ENCODE measurements at regions not wholly inside any gene's neighbourhood (a gene's known extent, or its start where the extent isn't known, plus 50 kb on each side); places are given as distances from the start of the nearest gene placed in this dataset.
"Not testable (repeated sequence)": the region's sequence is repeated elsewhere in the genome, so short reads cannot be mapped to it uniquely, and the experiment has no call there.

GRCh38 chr18:55900380-55900779 is 312.4 kb upstream of the TCF4 start:
- Histone ChIP-seq H3K9ac (ENCODE audit: low read length) (no peak overlapping the region), H3K36me3 (ENCODE audit: control insufficient read depth, low read depth, low read length) (no peaks in the 10 kb centered on the region), H3K27ac (ENCODE audit: low read length) (no peak overlapping the region), H3K27me3 (ENCODE audit: control insufficient read depth, insufficient read depth, low read length) (no peaks in the 10 kb centered on the region), H3K4me3 (ENCODE audit: low read length) (no peak overlapping the region), H3K9me3 (ENCODE audit: control insufficient read depth, low read depth, low read length) (no peaks in the 10 kb centered on the region), H3K4me1 (ENCODE audit: control insufficient read depth, low read depth, low read length) (no peaks in the 10 kb centered on the region)

GRCh38 chr18:55897091-55897689 is 309.2 kb upstream of the TCF4 start:
- H3K36me3 ChIP-seq (ENCODE audit: control insufficient read depth, low read depth, low read length), result no peaks in the 10 kb centered on the region
- no peak overlapping the region for H3K9ac ChIP-seq (ENCODE audit: low read length)
- H3K27ac ChIP-seq (ENCODE audit: low read length), result no peak overlapping the region
- H3K4me1 ChIP-seq (ENCODE audit: control insufficient read depth, low read depth, low read length), result peaks cover 15% of the 10 kb centered on the region
- H3K4me3 ChIP-seq (ENCODE audit: low read length), result no peak overlapping the region
- H3K27me3 ChIP-seq (ENCODE audit: control insufficient read depth, insufficient read depth, low read length), result no peaks in the 10 kb centered on the region
- no peaks in the 10 kb centered on the region for H3K9me3 ChIP-seq (ENCODE audit: control insufficient read depth, low read depth, low read length)

- no peaks in the 10 kb centered on the region for H3K9me3 ChIP-seq (ENCODE audit: control insufficient read depth, low read depth, low read length)
- H3K36me3 ChIP-seq (ENCODE audit: control insufficient read depth, low read depth, low read length), result no peaks in the 10 kb centered on the region
- peak overlapping the region; percentile 55 for H3K4me3 ChIP-seq (ENCODE audit: low read length)
- H3K27ac ChIP-seq (ENCODE audit: low read length), result no peak overlapping the region
- no peaks in the 10 kb centered on the region for H3K27me3 ChIP-seq (ENCODE audit: control insufficient read depth, insufficient read depth, low read length)
- peaks cover 15% of the 10 kb centered on the region for H3K4me1 ChIP-seq (ENCODE audit: control insufficient read depth, low read depth, low read length)
- H3K9ac ChIP-seq (ENCODE audit: low read length), result no peak overlapping the region
Observed at GRCh38 chr18:55893948-55894347, 306.0 kb upstream of the TCF4 start.

- Histone ChIP-seq H3K4me3 (ENCODE audit: low read length) (peak overlapping the region; percentile 55), H3K9ac (ENCODE audit: low read length) (peak overlapping the region; percentile 13), H3K4me1 (ENCODE audit: control insufficient read depth, low read depth, low read length) (peaks cover 15% of the 10 kb centered on the region), H3K27ac (ENCODE audit: low read length) (peak overlapping the region; percentile 44)
- H3K36me3 ChIP-seq (ENCODE audit: control insufficient read depth, low read depth, low read length); H3K9me3 ChIP-seq (ENCODE audit: control insufficient read depth, low read depth, low read length); H3K27me3 ChIP-seq (ENCODE audit: control insufficient read depth, insufficient read depth, low read length): not testable (repeated sequence)
Observed at GRCh38 chr18:55892862-55893813, 305.1 kb upstream of the TCF4 start.

GRCh38 chr18:55886886-55887285 is 298.9 kb upstream of the TCF4 start:
- H3K36me3 ChIP-seq (ENCODE audit: control insufficient read depth, low read depth, low read length), result no peaks in the 10 kb centered on the region
- no peaks in the 10 kb centered on the region for H3K4me1 ChIP-seq (ENCODE audit: control insufficient read depth, low read depth, low read length)
- H3K9me3 ChIP-seq (ENCODE audit: control insufficient read depth, low read depth, low read length), result peaks cover 8% of the 10 kb centered on the region
- H3K27me3 ChIP-seq (ENCODE audit: control insufficient read depth, insufficient read depth, low read length), result no peaks in the 10 kb centered on the region
- H3K27ac ChIP-seq (ENCODE audit: low read length), result no peak overlapping the region
- H3K9ac ChIP-seq (ENCODE audit: low read length), result no peak overlapping the region
- H3K4me3 ChIP-seq (ENCODE audit: low read length), result no peak overlapping the region

GRCh38 chr18:55884498-55884897 is 296.5 kb upstream of the TCF4 start:
- H3K27ac ChIP-seq (ENCODE audit: low read length), result no peak overlapping the region
- peaks cover 8% of the 10 kb centered on the region for H3K9me3 ChIP-seq (ENCODE audit: control insufficient read depth, low read depth, low read length)
- H3K4me3 ChIP-seq (ENCODE audit: low read length), result no peak overlapping the region
- no peaks in the 10 kb centered on the region for H3K4me1 ChIP-seq (ENCODE audit: control insufficient read depth, low read depth, low read length)
- no peaks in the 10 kb centered on the region for H3K36me3 ChIP-seq (ENCODE audit: control insufficient read depth, low read depth, low read length)
- H3K9ac ChIP-seq (ENCODE audit: low read length), result no peak overlapping the region
- no peaks in the 10 kb centered on the region for H3K27me3 ChIP-seq (ENCODE audit: control insufficient read depth, insufficient read depth, low read length)

GRCh38 chr18:55880617-55881016 is 292.6 kb upstream of the TCF4 start:
- no peaks in the 10 kb centered on the region for H3K27me3 ChIP-seq (ENCODE audit: control insufficient read depth, insufficient read depth, low read length)
- H3K9me3 ChIP-seq (ENCODE audit: control insufficient read depth, low read depth, low read length), result no peaks in the 10 kb centered on the region
- H3K4me1 ChIP-seq (ENCODE audit: control insufficient read depth, low read depth, low read length), result peaks cover 3% of the 10 kb centered on the region
- H3K4me3 ChIP-seq (ENCODE audit: low read length), result no peak overlapping the region
- H3K27ac ChIP-seq (ENCODE audit: low read length), result no peak overlapping the region
- H3K9ac ChIP-seq (ENCODE audit: low read length), result no peak overlapping the region
- H3K36me3 ChIP-seq (ENCODE audit: control insufficient read depth, low read depth, low read length), result no peaks in the 10 kb centered on the region

GRCh38 chr18:55879331-55879730 is 291.3 kb upstream of the TCF4 start:
- Histone ChIP-seq H3K36me3 (ENCODE audit: control insufficient read depth, low read depth, low read length) (no peaks in the 10 kb centered on the region), H3K27me3 (ENCODE audit: control insufficient read depth, insufficient read depth, low read length) (no peaks in the 10 kb centered on the region), H3K4me1 (ENCODE audit: control insufficient read depth, low read depth, low read length) (peaks cover 10% of the 10 kb centered on the region), H3K9me3 (ENCODE audit: control insufficient read depth, low read depth, low read length) (no peaks in the 10 kb centered on the region), H3K27ac (ENCODE audit: low read length) (no peak overlapping the region), H3K9ac (ENCODE audit: low read length) (no peak overlapping the region), H3K4me3 (ENCODE audit: low read length) (no peak overlapping the region)

- Histone ChIP-seq H3K4me1 (ENCODE audit: control insufficient read depth, low read depth, low read length) (peaks cover 10% of the 10 kb centered on the region), H3K9me3 (ENCODE audit: control insufficient read depth, low read depth, low read length) (no peaks in the 10 kb centered on the region), H3K27ac (ENCODE audit: low read length) (no peak overlapping the region)
Observed at GRCh38 chr18:55878224-55878623, 290.2 kb upstream of the TCF4 start.

GRCh38 chr18:55877321-55877720 is 289.3 kb upstream of the TCF4 start:
- H3K36me3 ChIP-seq (ENCODE audit: control insufficient read depth, low read depth, low read length), result no peaks in the 10 kb centered on the region
- H3K27me3 ChIP-seq (ENCODE audit: control insufficient read depth, insufficient read depth, low read length), result no peaks in the 10 kb centered on the region
- H3K9me3 ChIP-seq (ENCODE audit: control insufficient read depth, low read depth, low read length), result no peaks in the 10 kb centered on the region
- H3K9ac ChIP-seq (ENCODE audit: low read length), result no peak overlapping the region
- no peak overlapping the region for H3K4me3 ChIP-seq (ENCODE audit: low read length)
- H3K4me1 ChIP-seq (ENCODE audit: control insufficient read depth, low read depth, low read length), result peaks cover 10% of the 10 kb centered on the region
- H3K27ac ChIP-seq (ENCODE audit: low read length), result no peak overlapping the region

More at GRCh38 chr18:55878224-55878623, 290.2 kb upstream of the TCF4 start:
- no peak overlapping the region for H3K9ac ChIP-seq (ENCODE audit: low read length)
- no peaks in the 10 kb centered on the region for H3K27me3 ChIP-seq (ENCODE audit: control insufficient read depth, insufficient read depth, low read length)
- no peak overlapping the region for H3K4me3 ChIP-seq (ENCODE audit: low read length)
- no peaks in the 10 kb centered on the region for H3K36me3 ChIP-seq (ENCODE audit: control insufficient read depth, low read depth, low read length)

GRCh38 chr18:55876254-55876653 is 288.3 kb upstream of the TCF4 start:
- H3K27ac ChIP-seq (ENCODE audit: low read length), result no peak overlapping the region
- no peaks in the 10 kb centered on the region for H3K9me3 ChIP-seq (ENCODE audit: control insufficient read depth, low read depth, low read length)
- H3K4me3 ChIP-seq (ENCODE audit: low read length), result no peak overlapping the region

More at GRCh38 chr18:55876254-55876653, 288.3 kb upstream of the TCF4 start:
- peaks cover 10% of the 10 kb centered on the region for H3K4me1 ChIP-seq (ENCODE audit: control insufficient read depth, low read depth, low read length)
- H3K36me3 ChIP-seq (ENCODE audit: control insufficient read depth, low read depth, low read length), result no peaks in the 10 kb centered on the region
- H3K27me3 ChIP-seq (ENCODE audit: control insufficient read depth, insufficient read depth, low read length), result no peaks in the 10 kb centered on the region
- H3K9ac ChIP-seq (ENCODE audit: low read length), result no peak overlapping the region
